Stimulated activated CD8-positive, alpha-beta memory T cell treated with anti-CD3 and anti-CD28 coated beads, Interleukin-4, amount 100 ng/mL, for 24 hours (primary cell): ENCODE measurements at regions not wholly inside any gene's neighbourhood (a gene's known extent, or its start where the extent isn't known, plus 50 kb on each side); places are given as distances from the start of the nearest gene placed in this dataset.
"Not testable (repeated sequence)": the region's sequence is repeated elsewhere in the genome, so short reads cannot be mapped to it uniquely, and the experiment has no call there.

ENCODE experiments used
- DNase-seq: peaks from one replicate; pipeline ENCODE4 v3.0.0-alpha.2; 2020; ENCODE audit warnings: low read depth

DNA sequence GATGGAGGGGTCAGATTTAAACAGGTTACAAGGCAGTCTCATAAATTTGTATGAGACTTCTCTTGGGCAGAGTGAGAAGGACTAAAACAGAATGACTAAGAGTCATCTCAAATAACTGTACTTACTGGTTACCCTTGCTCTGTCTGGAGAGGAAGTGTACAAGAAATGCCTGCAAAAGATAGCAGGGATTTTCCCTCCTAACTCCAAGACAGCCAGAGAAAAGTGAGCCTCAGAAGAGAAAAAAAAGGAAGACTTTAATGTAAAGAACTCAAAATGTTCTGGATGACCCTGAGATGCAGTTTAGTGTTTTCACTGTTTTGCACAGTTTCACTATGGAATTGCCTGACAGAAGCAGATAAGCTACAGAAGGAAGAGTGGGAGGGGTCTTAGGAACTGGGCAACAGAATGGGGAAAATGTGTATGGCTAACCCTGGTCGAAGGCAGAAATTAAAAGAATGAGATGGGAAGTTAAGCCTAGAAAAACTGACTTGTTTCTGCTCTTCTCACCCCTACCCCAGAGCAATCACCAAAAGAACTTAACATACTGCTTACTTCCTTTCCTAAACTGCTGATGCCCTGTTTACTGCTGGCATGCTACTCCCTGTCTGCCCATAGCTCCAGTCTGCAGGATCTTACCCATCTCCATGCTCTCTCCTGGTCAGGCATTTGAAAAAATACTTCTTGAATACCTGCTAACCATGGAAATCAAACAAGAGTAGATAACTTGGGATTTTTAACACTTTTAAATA lies 98.1 kb upstream of the MARCKS start:
- DNase-seq, result no peak

DNA sequence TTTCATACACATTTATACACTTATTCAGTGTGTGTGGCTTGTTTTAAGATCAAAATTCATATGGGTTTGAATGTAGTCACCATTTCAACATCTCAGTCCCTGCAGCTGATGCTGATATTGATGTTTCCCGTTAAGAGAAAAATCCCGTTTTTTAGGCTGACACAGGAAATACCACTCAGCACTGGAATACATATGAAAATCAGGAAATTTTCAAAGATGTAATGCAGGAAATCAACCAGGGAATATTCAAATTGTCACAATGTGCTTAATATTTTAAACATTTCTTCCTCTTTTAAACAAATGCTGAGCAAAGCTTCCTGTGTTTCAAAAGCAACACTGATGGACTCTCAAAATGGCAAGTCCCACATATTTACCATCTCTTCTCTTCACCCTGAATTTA lies 94.5 kb upstream of the MARCKS start:
- no peak for DNase-seq

DNA sequence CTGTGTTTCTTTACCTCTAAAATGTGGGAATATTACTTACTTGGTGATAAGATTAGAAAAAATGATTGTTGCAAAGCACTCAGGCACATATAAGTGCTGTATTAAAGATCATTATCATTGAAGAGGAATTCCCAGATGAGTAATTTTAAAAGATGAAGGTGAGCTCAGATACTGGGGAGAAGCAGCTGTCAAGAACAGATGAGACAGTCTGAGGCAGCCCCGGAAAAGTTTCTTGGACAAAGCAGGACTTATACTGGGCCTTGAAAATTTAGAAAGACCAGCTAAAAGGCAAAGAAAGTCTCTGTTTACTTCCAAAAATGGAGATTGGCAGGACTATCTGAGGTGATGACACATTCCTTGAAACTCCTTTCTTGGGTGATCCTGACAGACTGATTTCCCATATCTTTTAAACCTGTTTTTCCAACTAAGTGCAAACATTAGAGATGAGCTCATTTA lies 93.8 kb upstream of the MARCKS start:
- DNase-seq, result no peak

DNA sequence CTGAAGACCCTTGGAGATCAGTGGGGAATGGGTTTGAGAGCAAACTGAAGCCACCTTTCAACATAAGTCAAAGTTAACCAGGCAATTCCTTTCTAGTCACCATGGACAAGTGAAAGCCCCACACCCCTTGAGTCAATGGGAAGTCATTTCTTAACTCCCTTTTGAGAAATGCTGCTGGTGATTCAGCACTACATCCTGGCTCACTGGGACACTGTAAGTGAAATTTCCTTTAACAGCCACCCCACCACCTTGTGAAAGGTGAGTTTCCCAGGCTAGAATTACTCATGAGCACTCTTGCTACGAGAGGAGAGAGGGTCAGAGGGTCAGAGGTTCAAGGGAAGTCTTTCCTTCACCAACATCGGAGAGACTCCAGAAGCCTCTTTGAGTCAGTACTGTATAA lies 93.3 kb upstream of the MARCKS start:
- DNase-seq, result no peak

DNA sequence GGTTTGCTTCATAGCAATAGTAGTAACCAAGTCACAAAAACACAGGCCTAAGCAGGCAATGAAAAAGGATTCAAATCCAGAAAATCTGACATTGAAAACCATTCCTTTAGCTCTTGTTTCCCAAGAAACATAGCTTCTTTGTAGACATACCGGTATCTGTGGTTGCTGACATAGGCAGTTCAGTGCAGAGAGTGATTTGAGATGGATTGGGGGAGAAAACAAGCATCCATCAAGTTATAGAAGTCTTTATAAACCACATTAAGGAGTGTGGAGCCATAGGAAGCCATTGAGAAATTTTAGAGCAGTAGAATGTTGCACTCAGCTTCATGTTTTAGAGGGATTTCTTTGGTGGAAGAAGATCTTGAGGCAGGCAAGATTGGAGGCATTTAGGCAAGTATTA lies 91.2 kb upstream of the MARCKS start:
- no peak for DNase-seq

DNA sequence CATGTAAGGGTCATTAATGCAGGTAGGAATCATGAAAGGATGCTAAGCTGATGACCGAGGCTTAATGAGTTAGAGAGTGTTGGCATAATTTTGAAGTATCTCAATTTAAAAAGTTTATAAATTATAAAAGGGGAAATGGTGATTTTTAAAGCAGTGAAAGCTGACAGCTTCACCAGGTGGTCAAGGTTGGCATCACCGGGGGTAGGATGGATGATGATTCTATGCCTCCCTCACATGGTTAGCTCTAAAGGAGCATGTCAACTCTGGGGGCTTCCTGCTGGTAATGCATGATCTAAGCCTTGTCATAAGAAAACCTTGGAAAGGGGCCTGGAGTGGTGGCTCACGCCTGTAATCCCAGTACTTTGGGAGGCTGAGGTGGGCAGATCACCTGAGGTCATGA lies 89.2 kb upstream of the MARCKS start:
- DNase-seq, result no peak

DNA sequence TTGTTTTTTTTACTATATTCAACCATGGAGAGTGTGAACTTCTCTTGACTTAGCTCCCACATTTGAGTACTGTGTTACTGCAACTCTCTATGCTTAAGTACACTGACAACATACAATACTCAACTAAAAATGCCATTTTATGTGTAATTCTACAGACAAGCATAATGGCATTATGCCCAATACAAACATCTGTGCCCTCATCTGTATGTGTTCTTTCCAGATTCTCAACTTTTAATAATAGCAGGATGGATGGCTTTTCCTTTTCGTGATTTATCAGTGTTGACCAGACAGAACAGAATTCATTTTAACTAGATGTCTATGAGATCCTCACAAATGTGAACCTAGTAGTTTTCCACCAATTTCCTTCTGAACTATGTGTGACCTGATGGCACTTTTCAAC lies 84.2 kb upstream of the MARCKS start:
- DNase-seq, result no peak

DNA sequence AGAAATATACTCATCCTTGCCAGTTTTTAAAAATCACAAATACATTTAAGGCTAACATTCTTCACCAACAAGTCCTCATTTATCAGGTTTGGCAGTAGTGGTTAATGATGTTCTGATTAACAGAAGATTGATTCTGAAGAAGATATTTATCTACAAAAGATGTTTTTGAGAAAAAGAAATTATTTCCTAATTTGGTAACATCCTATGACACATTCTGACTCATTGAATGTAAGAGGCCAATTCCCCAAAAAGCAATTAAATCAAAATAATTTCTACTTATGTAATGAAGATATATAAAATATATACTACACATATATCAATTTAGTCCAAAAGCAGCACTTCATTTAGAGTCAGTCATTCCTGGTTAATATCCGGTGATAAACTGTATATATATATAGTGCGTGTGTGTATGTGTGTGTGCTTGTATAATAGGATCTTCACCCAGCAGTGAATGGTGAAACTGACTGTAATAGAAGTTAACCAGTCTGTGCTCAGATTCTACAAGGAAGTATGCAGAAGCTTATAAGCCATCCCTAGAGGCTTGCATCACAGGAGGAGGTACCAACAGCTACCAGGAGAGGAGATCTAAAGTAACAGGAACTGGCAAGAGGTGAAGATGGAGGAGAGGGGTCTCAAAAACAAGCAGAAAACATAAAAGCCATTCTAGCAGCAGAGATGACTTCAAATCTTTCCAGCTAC lies 82.9 kb upstream of the MARCKS start:
- no peak for DNase-seq

DNA sequence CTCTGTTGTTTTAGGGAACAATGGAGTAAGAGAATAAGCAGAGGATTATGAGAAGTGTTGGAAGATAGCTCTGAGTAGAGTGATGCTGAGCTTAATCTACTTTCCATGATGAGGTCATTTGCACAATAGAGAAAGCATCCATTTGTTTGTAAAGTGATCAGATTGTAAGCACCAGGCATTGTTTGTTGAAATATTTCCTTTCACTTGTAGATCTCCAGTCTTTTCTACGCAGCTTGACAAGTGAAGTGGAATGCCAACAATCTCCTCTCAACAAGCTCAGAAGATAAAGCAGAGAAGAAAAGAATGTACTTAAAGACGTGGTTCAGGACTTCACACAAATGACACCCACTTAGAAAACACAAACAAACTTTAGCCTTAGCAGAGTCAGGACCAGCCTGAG lies 80.1 kb upstream of the MARCKS start:
- no peak for DNase-seq

DNA sequence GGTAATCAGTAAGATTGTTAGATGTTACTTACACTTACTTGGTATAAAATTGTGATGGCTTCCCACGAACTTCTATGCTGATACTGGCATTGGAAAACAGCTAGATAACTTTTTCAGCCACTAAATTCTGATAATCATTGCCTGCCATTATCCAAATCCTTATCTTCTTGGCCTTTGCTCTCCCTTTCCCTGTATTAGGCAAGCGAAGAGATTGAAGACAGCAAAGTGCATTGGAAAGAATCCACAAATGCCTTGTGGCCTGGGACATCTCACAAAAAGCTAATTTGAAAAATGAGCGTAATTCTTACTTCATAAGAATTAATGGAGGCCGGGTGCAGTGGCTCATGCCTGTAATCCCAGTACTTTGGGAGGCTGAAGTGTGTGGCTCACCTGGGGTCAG lies 79.5 kb upstream of the MARCKS start:
- DNase-seq, result no peak

DNA sequence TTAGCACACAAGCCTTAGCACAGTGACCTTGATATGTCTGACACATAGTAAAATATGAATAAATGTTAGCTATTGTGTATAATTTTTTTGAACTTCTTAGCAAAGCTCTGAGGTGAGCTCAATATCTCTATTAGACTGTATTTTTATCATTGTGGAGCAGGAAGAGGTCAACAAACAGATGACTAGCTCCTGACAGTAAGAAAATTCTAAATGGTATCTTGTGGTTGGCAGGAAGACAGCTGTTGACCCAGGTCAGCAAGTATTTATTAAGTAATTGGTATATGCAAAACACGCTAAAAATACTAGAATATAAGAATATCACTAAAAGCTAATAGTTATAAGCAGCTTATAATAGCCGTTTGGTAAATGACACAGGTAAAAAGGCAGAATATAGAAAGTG lies 77.5 kb upstream of the MARCKS start:
- DNase-seq, result no peak

DNA sequence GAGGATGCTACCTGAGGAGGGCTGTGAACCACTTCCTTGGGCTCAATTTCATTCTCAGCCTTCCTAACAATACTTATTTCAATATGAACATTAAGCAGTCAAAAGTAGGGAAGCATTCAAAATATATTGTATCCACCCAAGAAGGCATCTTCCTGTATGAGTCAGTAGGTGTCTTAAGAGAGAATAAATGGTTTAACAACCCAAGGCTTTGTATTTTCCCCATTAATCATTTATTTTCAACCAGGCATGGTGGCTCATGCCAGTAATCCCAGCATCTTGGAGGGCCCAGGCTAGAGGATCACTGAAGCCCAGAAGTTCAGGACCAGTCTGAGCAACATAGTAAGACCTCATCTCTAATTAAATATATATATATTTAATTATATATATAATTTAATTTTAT lies 74.5 kb upstream of the MARCKS start:
- DNase-seq, result no peak

DNA sequence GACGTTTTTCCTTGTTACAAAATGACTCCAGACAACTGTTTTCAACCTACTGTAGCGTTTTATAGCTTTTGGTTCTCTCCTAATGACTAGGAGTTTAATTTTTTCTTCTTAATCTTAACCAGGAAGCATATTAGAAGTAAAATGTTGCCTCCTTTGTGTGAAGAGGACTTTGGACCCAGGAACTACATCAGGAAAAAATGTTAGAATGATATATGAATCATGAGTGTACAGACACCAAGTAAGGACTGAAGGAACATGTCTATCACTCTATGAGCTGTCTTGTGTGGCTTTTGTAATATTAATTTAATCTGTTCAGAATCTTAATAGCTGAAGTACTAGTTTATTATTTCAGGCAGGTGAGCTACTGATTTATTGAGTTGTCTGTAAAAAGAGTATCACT lies 71.0 kb upstream of the MARCKS start:
- DNase-seq, result no peak

DNA sequence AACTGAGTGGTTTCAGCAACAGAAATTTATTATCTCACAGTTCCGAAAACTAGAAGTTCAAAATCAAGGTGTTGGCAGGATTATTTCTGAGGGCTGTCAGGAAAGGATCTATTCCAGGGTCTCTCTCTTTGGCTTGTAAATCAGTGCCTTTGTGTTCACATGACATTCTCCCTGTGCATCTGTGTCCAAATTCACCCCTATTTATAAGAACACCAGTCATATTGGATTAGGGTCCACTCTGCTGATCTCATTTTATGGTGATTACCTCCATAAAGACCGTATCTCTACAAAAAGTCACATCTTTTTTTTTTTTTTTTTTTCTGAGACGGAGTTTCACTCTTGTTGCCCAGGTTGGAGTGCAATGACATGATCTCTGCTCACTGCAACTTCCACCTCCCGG lies 68.6 kb upstream of the MARCKS start:
- DNase-seq, result no peak

DNA sequence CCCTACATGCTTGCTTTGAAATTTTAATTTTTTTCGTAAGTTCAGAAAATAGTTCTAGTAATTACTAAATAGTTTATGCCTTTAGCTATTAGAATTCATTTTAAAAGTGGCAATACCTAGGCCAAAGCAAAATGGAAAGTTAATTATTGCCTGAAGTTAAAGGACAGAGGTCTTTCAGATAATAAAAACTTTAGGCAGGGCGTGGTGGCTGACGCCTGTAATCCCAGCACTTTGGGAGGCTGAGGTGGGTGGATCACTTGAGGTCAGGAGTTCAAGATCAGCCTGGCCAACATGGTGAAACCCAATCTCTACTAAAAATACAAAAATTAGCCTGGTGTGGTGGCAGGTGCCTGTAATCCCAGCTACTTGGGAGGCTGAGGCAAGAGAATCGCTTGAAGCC lies 65.9 kb upstream of the MARCKS start:
- DNase-seq, result not testable (repeated sequence)

DNA sequence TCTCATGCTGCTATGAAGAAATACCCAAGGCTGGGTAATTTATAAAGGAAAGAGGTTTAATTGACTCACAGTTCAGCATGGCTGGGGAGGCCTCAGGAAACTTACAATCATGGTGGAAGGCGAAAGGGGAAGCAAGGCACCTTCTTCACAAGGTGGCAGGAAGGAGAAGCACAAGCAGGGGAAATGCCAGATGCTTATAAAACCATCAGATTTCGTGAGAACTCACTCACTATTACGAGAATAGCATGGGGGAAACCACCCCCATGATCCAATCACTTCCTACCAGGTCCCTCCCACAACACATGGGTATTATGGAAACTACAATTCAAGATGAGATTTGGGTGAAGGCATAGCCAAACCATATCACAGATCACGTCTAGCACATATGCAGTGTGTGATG lies 61.8 kb upstream of the MARCKS start:
- not testable (repeated sequence) for DNase-seq

DNA sequence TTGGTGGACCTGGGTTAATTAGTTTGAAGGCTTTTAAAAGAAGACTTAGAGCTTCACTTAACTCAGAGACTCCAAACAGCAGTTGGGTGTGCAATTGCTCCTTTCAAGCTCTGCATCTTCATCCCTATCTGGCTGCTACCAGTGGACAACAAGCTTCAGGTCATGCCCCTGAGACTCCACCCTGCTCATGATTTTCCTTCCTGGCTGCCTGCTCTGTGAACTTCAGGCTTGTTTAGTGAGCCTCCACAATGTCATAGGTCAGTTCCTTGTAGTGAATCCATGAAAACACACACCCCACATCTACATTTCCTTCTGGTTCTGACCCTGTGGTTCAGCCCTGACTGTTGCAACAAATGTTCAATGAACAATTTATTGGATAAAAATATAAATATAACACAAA lies 61.1 kb upstream of the MARCKS start:
- DNase-seq, result no peak

DNA sequence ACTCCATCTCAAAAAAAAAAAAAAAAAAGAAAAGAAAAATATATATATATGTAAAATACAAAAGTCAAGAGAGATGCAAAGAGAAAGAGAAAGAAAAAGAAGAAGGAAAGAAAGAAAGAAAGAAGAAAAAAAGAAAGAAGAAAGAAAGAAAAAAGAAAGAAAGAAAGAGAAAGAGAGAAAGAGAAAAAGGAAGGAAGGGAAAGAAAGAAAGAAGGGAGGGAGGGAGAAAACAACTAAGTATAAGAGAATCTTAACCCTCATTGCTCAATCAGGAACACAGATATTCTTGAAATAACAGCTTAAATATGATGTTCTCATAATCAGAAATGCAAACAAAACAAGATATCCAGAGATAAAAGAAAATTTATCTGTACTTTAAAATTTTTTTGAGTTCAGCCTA lies 54.4 kb upstream of the MARCKS start:
- DNase-seq, result no peak

DNA sequence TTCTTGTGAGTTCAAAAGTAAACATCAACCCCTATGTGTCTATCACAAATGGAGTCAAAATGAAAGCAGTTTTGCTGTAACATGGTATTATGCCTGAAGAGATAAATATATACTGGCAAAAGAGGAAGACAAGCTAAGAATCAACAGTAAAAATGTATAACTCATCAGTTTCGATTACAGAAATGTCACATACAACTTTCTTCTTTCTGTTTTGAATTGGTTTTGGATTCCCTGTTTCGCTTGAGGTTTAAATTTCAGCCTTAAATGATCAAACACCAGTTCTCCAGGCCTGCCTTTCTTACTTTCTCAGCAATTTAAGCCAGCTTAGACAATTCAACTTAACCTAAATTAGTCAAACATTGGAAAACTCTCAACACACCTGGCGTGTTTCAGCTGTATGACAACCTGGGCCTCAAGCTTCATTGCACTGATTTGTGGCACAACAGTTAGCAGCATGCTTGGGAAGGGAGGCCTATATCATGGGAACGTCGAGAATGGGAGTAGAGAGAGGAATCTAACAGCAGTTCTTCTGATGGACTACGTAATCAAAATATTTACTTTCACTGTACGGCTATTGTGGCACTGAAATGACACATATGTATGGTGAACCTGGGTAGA lies 51.9 kb upstream of the MARCKS start:
- DNase-seq, result no peak

DNA sequence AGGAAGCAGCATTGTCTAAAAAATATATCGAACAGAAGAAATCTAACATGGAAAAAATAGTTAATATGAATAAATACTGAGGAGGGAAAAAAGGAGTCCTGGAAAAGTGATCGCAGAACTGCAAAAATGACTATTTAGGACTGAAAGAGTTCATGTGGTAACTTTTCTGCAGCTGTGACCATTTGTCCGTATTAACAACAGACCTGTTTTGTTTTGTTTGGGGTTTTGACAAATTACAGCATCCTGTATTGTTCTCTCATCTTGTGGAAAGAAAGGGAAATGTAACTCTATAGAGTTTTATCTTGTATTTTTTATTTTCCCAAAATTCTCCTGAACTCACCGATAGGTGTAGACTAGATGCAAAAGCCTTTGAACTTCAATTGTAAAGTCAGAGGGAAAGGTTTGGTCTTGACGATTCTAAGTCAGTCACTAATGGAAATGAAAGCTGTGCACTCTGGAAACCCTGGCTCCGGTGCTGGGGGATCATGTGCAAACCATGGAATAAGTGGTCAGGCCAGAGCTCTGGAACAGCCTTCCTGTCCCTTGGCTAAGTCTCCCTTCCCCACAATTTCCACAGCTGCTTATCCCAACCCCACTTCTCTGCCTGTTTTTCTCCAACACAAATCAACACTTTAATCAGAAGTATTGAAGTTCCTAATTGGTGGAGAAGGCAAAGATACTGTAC lies 51.2 kb upstream of the MARCKS start:
- DNase-seq, result no peak
